Endothelial cell of umbilical vein (primary cell): ENCODE measurements at regions not wholly inside any gene's neighbourhood (a gene's known extent, or its start where the extent isn't known, plus 50 kb on each side); places are given as distances from the start of the nearest gene placed in this dataset.

Experiments
- CTCF ChIP-seq, 2 donors: IDR thresholded peaks; 1 replicate in 1 of 2; 2 replicates in 1 of 2; pipeline ENCODE4 v1.5.1; 2011; ENCODE audit warnings: low read length in 2 of 2, mild to moderate bottlenecking in 2 of 2, moderate library complexity in 2 of 2, control low read depth in 1 of 2, inconsistent platforms in 1 of 2, low read depth in 1 of 2; ENCODE audit not compliant: insufficient read depth in 1 of 2; ENCODE audit errors: extremely low read depth in 1 of 2
- POLR2AphosphoS5 ChIP-seq: IDR thresholded peaks from 2 replicates; pipeline ENCODE4 v1.6.1; 2012; ENCODE audit warnings: low read depth, mild to moderate bottlenecking, control low read depth, low read length, moderate library complexity; ENCODE audit not compliant: insufficient read depth

- TF ChIP-seq CTCF (IDR thresholded peaks at IDR 0.05; ENCODE audit: extremely low read depth in 1 of 2, insufficient read depth in 1 of 2, low read depth in 1 of 2, low read length in 2 of 2): no peak
- TF ChIP-seq POLR2AphosphoS5: no peak
Observed at GRCh38 chr5:107805824-107806223, 135.1 kb upstream of the EFNA5 start.
